Erythroblast (primary cell): ENCODE measurements at regions not wholly inside any gene's neighbourhood (a gene's known extent, or its start where the extent isn't known, plus 50 kb on each side); places are given as distances from the start of the nearest gene placed in this dataset.

Experiments used
- GATA1 ChIP-seq: IDR thresholded peaks from 2 replicates; pipeline ENCODE4 v1.6.1; 2011; ENCODE audit warnings: low read depth, mild to moderate bottlenecking, control low read depth, low read length, moderate library complexity
- POLR2A ChIP-seq: IDR thresholded peaks from 2 replicates; pipeline ENCODE4 v1.6.1; 2011; ENCODE audit warnings: mild to moderate bottlenecking, low read length

DNA sequence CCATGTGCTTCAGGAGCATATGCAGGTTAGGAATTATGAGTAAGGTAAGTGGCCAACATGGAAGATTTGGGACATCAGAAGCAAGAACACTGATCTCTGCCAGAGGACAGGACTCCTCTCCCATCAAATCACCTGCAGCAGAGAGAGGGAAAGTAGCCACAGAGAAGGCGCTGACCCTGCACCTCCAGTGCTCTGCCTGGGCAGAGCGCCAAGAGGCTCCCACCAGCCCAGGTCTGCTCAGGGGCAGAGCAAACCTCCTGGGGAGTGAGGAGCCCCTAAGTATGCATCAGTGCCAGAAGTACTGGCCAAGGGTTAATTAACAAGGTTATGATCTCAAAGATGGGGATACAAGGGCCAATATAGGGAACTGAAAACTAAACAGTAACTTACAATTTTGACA, 545.3 kb upstream of the TRPC7 start:
- TF ChIP-seq POLR2A (no peak), GATA1 (no peak)
